ENCODE measurements at regions not wholly inside any gene's neighbourhood (a gene's known extent, or its start where the extent isn't known, plus 50 kb on each side); places are given as distances from the start of the nearest gene placed in this dataset.

- no peak overlapping the region for H2AFZ ChIP-seq (ENCODE audit: low read length)
- H4K20me1 ChIP-seq (ENCODE audit: insufficient read depth, low read length), result no peaks in the 10 kb centered on the region
- H3K36me3 ChIP-seq (replicated peaks; ENCODE audit: insufficient read depth, low read length), result no peaks in the 10 kb centered on the region
- H3F3A ChIP-seq (ENCODE audit: insufficient read depth, low read length), result no peaks in the 10 kb centered on the region
- no peak for DNase-seq
- no peaks in the 10 kb centered on the region for H3K27me3 ChIP-seq (replicated peaks; ENCODE audit: insufficient read depth, low read length)
- no peaks in the 10 kb centered on the region for H3K4me1 ChIP-seq (ENCODE audit: low read length)
- no peaks in the 10 kb centered on the region for H3K79me2 ChIP-seq (ENCODE audit: low read length)
- H3K4me2 ChIP-seq (ENCODE audit: low read depth, low read length), result no peak overlapping the region
- no peaks in the 10 kb centered on the region for H3K9me2 ChIP-seq (replicated peaks; ENCODE audit: insufficient read depth, low read length)
- H3K27ac ChIP-seq (ENCODE audit: low read length), result no peak overlapping the region
- no peak overlapping the region for H3K9ac ChIP-seq (ENCODE audit: low read length)
- TF ChIP-seq EZH2 (optimal IDR thresholded peaks at IDR 0.05; ENCODE audit: low read depth, low read length) (no peak), EZH2phosphoT487 (IDR thresholded peaks at IDR 0.05; ENCODE audit: low read length) (no peak), CTCF (IDR thresholded peaks at IDR 0.05; ENCODE audit: low read length) (no peak)
- H3K9me3 ChIP-seq (replicated peaks; ENCODE audit: insufficient read depth, low read length), result no peaks in the 10 kb centered on the region
- no peak overlapping the region for H3K4me3 ChIP-seq (ENCODE audit: low read length)
Observed at GRCh38 chr1:185598332-185598731, 135.9 kb upstream of the HMCN1 start.

GRCh38 chr1:185595835-185596667, 138.1 kb upstream of the HMCN1 start:
- no peaks in the 10 kb centered on the region for H3K36me3 ChIP-seq (replicated peaks; ENCODE audit: insufficient read depth, low read length)
- DNase-seq, result peak; percentile 71
- TF ChIP-seq EZH2 (optimal IDR thresholded peaks at IDR 0.05; ENCODE audit: low read depth, low read length), result no peak
- TF ChIP-seq EZH2phosphoT487 (IDR thresholded peaks at IDR 0.05; ENCODE audit: low read length), result no peak
- peak; percentile 94 for TF ChIP-seq CTCF (IDR thresholded peaks at IDR 0.05; ENCODE audit: low read length)
- no peaks in the 10 kb centered on the region for H3K9me2 ChIP-seq (replicated peaks; ENCODE audit: insufficient read depth, low read length)
- H3K9ac ChIP-seq (ENCODE audit: low read length), result no peak overlapping the region
- no peak overlapping the region for H2AFZ ChIP-seq (ENCODE audit: low read length)
- H3K4me3 ChIP-seq (ENCODE audit: low read length), result no peak overlapping the region
- no peak overlapping the region for H3K4me2 ChIP-seq (ENCODE audit: low read depth, low read length)
- no peak overlapping the region for H3K27ac ChIP-seq (ENCODE audit: low read length)
- H3K9me3 ChIP-seq (replicated peaks; ENCODE audit: insufficient read depth, low read length), result no peaks in the 10 kb centered on the region
- H4K20me1 ChIP-seq (ENCODE audit: insufficient read depth, low read length), result no peaks in the 10 kb centered on the region
- H3K4me1 ChIP-seq (ENCODE audit: low read length), result no peaks in the 10 kb centered on the region
- H3F3A ChIP-seq (ENCODE audit: insufficient read depth, low read length), result no peaks in the 10 kb centered on the region
- H3K79me2 ChIP-seq (ENCODE audit: low read length), result no peaks in the 10 kb centered on the region
- H3K27me3 ChIP-seq (replicated peaks; ENCODE audit: insufficient read depth, low read length), result no peaks in the 10 kb centered on the region

- no peaks in the 10 kb centered on the region for H3K36me3 ChIP-seq (replicated peaks; ENCODE audit: insufficient read depth, low read length)
- H3K9me3 ChIP-seq (replicated peaks; ENCODE audit: insufficient read depth, low read length), result no peaks in the 10 kb centered on the region
- H4K20me1 ChIP-seq (ENCODE audit: insufficient read depth, low read length), result no peaks in the 10 kb centered on the region
- no peak overlapping the region for H3K9ac ChIP-seq (ENCODE audit: low read length)
- DNase-seq, result no peak
- no peaks in the 10 kb centered on the region for H3F3A ChIP-seq (ENCODE audit: insufficient read depth, low read length)
- no peaks in the 10 kb centered on the region for H3K79me2 ChIP-seq (ENCODE audit: low read length)
- H3K4me1 ChIP-seq (ENCODE audit: low read length), result no peaks in the 10 kb centered on the region
- H3K27me3 ChIP-seq (replicated peaks; ENCODE audit: insufficient read depth, low read length), result no peaks in the 10 kb centered on the region
- no peak overlapping the region for H3K27ac ChIP-seq (ENCODE audit: low read length)
- no peaks in the 10 kb centered on the region for H3K9me2 ChIP-seq (replicated peaks; ENCODE audit: insufficient read depth, low read length)
- H2AFZ ChIP-seq (ENCODE audit: low read length), result no peak overlapping the region
- TF ChIP-seq EZH2phosphoT487 (IDR thresholded peaks at IDR 0.05; ENCODE audit: low read length), result no peak
- no peak for TF ChIP-seq EZH2 (optimal IDR thresholded peaks at IDR 0.05; ENCODE audit: low read depth, low read length)
- TF ChIP-seq CTCF (IDR thresholded peaks at IDR 0.05; ENCODE audit: low read length), result no peak
- H3K4me2 ChIP-seq (ENCODE audit: low read depth, low read length), result no peak overlapping the region
- H3K4me3 ChIP-seq (ENCODE audit: low read length), result no peak overlapping the region
Observed at GRCh38 chr1:185594786-185595410, 139.3 kb upstream of the HMCN1 start.
